Medulla oblongata (tissue), 1 donor: ENCODE measurements at regions not wholly inside any gene's neighbourhood (a gene's known extent, or its start where the extent isn't known, plus 50 kb on each side); places are given as distances from the start of the nearest gene placed in this dataset.

Experiments
- DNase-seq: peaks from one replicate; pipeline ENCODE4 v3.0.0-alpha.2; 2015; ENCODE audit errors: extremely low spot score

- DNase-seq, result no peak
These were observed 779.0 kb downstream of the SQOR start for GRCh38 chr15:46413799-46414198.

- DNase-seq, result peak; percentile 7
These were observed 781.7 kb downstream of the SQOR start for GRCh38 chr15:46416544-46416943.

- no peak for DNase-seq
These were observed 786.2 kb downstream of the SQOR start for GRCh38 chr15:46420990-46421389.

- no peak for DNase-seq
These were observed 806.6 kb downstream of the SQOR start for GRCh38 chr15:46441294-46442062.

GRCh38 chr15:46442184-46442583, 807.4 kb downstream of the SQOR start:
- no peak for DNase-seq

GRCh38 chr15:46442901-46443590, 808.2 kb downstream of the SQOR start:
- no peak for DNase-seq

GRCh38 chr15:46450112-46450809, 815.4 kb downstream of the SQOR start:
- DNase-seq, result no peak

GRCh38 chr15:46450810-46451182, 816.0 kb downstream of the SQOR start:
- no peak for DNase-seq

GRCh38 chr15:46452297-46452820, 817.5 kb downstream of the SQOR start:
- no peak for DNase-seq

GRCh38 chr15:46456456-46456855, 821.6 kb downstream of the SQOR start:
- no peak for DNase-seq

- no peak for DNase-seq
These were observed 825.7 kb downstream of the SQOR start for GRCh38 chr15:46460431-46461094.

GRCh38 chr15:46461416-46461815, 826.6 kb downstream of the SQOR start:
- no peak for DNase-seq

- DNase-seq, result no peak
These were observed 832.2 kb downstream of the SQOR start for GRCh38 chr15:46467041-46467440.

GRCh38 chr15:46471096-46471495, 836.3 kb downstream of the SQOR start:
- DNase-seq, result no peak

GRCh38 chr15:46489276-46489675, 854.4 kb downstream of the SQOR start:
- no peak for DNase-seq

- no peak for DNase-seq
These were observed 861.8 kb downstream of the SQOR start for GRCh38 chr15:46496491-46497115.

- no peak for DNase-seq
These were observed 867.8 kb downstream of the SQOR start for GRCh38 chr15:46502667-46503066.

- no peak for DNase-seq
These were observed 883.6 kb downstream of the SQOR start for GRCh38 chr15:46518381-46518780.

- DNase-seq, result no peak
These were observed 888.9 kb downstream of the SQOR start for GRCh38 chr15:46523701-46524100.

- no peak for DNase-seq
These were observed 891.3 kb downstream of the SQOR start for GRCh38 chr15:46525984-46526725.

GRCh38 chr15:46526726-46527110, 891.9 kb downstream of the SQOR start:
- DNase-seq, result no peak
